ENCODE measurements at regions not wholly inside any gene's neighbourhood (a gene's known extent, or its start where the extent isn't known, plus 50 kb on each side); places are given as distances from the start of the nearest gene placed in this dataset.

GRCh38 chr2:8319219-8319618, 362.6 kb upstream of the ID2 start:
- TF ChIP-seq POLR2A (IDR thresholded peaks at IDR 0.05) (no peak), EP300 (IDR thresholded peaks at IDR 0.05) (no peak), POLR2AphosphoS5 (IDR thresholded peaks at IDR 0.05) (no peak)
- TF ChIP-seq, protein P1, sequence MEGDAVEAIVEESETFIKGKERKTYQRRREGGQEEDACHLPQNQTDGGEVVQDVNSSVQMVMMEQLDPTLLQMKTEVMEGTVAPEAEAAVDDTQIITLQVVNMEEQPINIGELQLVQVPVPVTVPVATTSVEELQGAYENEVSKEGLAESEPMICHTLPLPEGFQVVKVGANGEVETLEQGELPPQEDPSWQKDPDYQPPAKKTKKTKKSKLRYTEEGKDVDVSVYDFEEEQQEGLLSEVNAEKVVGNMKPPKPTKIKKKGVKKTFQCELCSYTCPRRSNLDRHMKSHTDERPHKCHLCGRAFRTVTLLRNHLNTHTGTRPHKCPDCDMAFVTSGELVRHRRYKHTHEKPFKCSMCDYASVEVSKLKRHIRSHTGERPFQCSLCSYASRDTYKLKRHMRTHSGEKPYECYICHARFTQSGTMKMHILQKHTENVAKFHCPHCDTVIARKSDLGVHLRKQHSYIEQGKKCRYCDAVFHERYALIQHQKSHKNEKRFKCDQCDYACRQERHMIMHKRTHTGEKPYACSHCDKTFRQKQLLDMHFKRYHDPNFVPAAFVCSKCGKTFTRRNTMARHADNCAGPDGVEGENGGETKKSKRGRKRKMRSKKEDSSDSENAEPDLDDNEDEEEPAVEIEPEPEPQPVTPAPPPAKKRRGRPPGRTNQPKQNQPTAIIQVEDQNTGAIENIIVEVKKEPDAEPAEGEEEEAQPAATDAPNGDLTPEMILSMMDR (IDR thresholded peaks at IDR 0.05): no peak
